Lung (tissue), 11 donors: ENCODE measurements at regions not wholly inside any gene's neighbourhood (a gene's known extent, or its start where the extent isn't known, plus 50 kb on each side); places are given as distances from the start of the nearest gene placed in this dataset.

Source experiments
- ATAC-seq: fragments of 200-7000 bp; cut with Tn5 transposase; one replicate; pipeline ENCODE4 v1.9.1; 2020; ENCODE audit warnings: moderate number of reproducible peaks; ENCODE audit not compliant: insufficient read depth, low FRiP score
- DNase-seq, 3 donors: peaks; one replicate each; pipeline ENCODE4 v3.0.0-alpha.2; 2013 to 2017
- H3K27ac ChIP-seq, 2 donors: one replicate each; pipeline ENCODE4 v1.5.1; 2013; ENCODE audit warnings: mild to moderate bottlenecking in 2 of 2, moderate library complexity in 2 of 2, control low read depth in 1 of 2, inconsistent platforms in 1 of 2, low read depth in 1 of 2, low read length in 1 of 2
- H3K27me3 ChIP-seq, 3 donors: one replicate each; pipeline ENCODE4 v1.5.1; 2013; ENCODE audit warnings: low read length in 2 of 3; ENCODE audit not compliant: control insufficient read depth in 3 of 3, insufficient read depth in 3 of 3
- H3K36me3 ChIP-seq, 4 donors: one replicate each; pipeline ENCODE4 v1.5.1; 2013; ENCODE audit warnings: low read length in 4 of 4, mild to moderate bottlenecking in 1 of 4, moderate library complexity in 1 of 4; ENCODE audit not compliant: control insufficient read depth in 4 of 4, insufficient read depth in 4 of 4
- H3K4me1 ChIP-seq, 5 donors: one replicate each; pipeline ENCODE4 v1.5.1; 2013; ENCODE audit warnings: low read length in 5 of 5, mild to moderate bottlenecking in 2 of 5, moderate library complexity in 1 of 5; ENCODE audit not compliant: control insufficient read depth in 5 of 5, insufficient read depth in 5 of 5
- H3K4me3 ChIP-seq: one replicate; pipeline ENCODE4 v1.5.1; 2013; ENCODE audit warnings: mild to moderate bottlenecking, control low read depth, moderate library complexity
- H3K9ac ChIP-seq, 2 donors: one replicate each; pipeline ENCODE4 v1.5.1; 2013; ENCODE audit warnings: low read length in 2 of 2, control low read depth in 1 of 2; ENCODE audit not compliant: insufficient read depth in 1 of 2
- H3K9me3 ChIP-seq, 4 donors: one replicate each; pipeline ENCODE4 v1.5.1; 2013; ENCODE audit warnings: low read length in 3 of 4, mild to moderate bottlenecking in 1 of 4, moderate library complexity in 1 of 4; ENCODE audit not compliant: control insufficient read depth in 4 of 4, insufficient read depth in 3 of 4
- WGBS, 2 donors: extraction: QIAGEN DNeasy Blood & Tissue Kit; methylation state at CpG; one replicate each; pipeline ENCODE4 v1.1.7; 2013; 5-methylcytosine and 5-hydroxymethylcytosine counted together
- TF ChIP-seq, protein P1 (sequence below): IDR thresholded peaks from 2 replicates; pipeline ENCODE4 v1.5.1; 2012; ENCODE audit warnings: mild to moderate bottlenecking; ENCODE audit errors: control extremely low read depth, extremely low read depth
- donor health status: control.
- donor health status: control.
- donor health status: Bipolar disorder and iron deficiency.
- donor health status: healthy.
- donor health status: DM: yes; HTN: yes; CAD: no.

DNA sequence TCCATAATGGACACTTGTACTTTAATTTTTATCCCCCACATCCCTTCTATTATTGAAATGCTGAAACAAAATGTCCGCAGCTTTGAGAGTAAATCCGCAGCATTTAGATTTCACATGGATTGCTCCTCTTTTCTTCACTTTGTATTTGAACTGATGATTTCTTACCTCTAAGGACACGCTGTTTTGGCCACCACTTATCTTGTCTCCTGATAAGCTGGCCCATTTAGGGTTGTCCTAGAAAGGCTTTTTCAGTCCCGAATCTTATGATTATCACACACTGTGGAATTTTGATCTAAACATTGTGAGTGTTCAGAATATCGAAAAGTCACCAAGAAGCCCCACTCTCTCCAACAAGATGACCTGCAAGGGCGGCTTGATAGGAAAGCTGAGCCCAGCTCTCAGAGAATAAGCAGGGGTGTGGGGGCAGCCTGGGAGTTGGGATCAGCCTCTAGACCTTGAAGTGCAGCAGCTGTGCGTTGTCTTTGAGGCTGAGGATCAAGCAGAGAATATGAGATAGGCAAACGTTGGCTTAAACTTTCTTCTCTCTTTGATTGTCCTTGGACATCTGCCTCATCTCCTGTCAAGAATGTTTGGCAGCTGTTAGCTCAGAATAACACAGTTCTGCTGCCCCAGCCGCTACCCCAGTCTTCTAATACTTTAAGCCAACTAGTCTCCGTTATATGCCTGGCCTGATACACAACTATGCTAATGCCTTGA, 399.7 kb upstream of the NR2F2 start:
- no peaks in the 10 kb centered on the region for H3K36me3 ChIP-seq
- no peaks in the 10 kb centered on the region for H3K9me3 ChIP-seq
- H3K4me3 ChIP-seq, result no peak overlapping the region
- peak; percentile 79 to 93 (median 93) for DNase-seq
- peaks cover 0 to 28% (median 0%) of the 10 kb centered on the region in 5 donors for H3K4me1 ChIP-seq
- no peak overlapping the region for H3K27ac ChIP-seq
- H3K9ac ChIP-seq, result peak overlapping the region in 1 of 2 donors; percentile 8
- no peak for ATAC-seq
- H3K27me3 ChIP-seq, result no peaks in the 10 kb centered on the region
- WGBS, 2 donors, result 72 to 80% methylated on average over 10 of the region's 10 CpGs
- TF ChIP-seq, protein P1, sequence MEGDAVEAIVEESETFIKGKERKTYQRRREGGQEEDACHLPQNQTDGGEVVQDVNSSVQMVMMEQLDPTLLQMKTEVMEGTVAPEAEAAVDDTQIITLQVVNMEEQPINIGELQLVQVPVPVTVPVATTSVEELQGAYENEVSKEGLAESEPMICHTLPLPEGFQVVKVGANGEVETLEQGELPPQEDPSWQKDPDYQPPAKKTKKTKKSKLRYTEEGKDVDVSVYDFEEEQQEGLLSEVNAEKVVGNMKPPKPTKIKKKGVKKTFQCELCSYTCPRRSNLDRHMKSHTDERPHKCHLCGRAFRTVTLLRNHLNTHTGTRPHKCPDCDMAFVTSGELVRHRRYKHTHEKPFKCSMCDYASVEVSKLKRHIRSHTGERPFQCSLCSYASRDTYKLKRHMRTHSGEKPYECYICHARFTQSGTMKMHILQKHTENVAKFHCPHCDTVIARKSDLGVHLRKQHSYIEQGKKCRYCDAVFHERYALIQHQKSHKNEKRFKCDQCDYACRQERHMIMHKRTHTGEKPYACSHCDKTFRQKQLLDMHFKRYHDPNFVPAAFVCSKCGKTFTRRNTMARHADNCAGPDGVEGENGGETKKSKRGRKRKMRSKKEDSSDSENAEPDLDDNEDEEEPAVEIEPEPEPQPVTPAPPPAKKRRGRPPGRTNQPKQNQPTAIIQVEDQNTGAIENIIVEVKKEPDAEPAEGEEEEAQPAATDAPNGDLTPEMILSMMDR, result no peak

DNA sequence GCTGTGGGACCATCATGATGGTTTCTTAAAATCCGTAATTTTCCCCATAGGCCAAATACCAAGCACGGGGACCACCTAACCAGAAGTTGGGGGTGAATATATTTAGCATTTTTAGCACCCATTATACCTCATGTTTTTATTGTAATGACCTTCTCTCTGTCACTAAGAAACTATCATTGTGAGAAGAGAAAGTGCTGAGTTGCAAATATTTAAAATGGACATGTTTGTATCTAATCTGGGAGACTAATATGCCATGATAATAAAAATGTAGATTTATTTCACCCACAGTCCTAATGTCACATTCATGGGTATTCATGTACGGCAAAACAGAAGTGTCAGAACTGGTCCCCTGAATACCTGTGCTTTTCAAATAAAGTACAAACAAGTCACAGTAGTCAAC, 398.9 kb upstream of the NR2F2 start:
- no peaks in the 10 kb centered on the region for H3K9me3 ChIP-seq
- no peak overlapping the region for H3K4me3 ChIP-seq
- no peak for DNase-seq
- no peak overlapping the region for H3K9ac ChIP-seq
- no peaks in the 10 kb centered on the region for H3K27me3 ChIP-seq
- ATAC-seq, result no peak
- TF ChIP-seq, protein P1, result no peak
- no peaks in the 10 kb centered on the region for H3K36me3 ChIP-seq
- H3K4me1 ChIP-seq, result peaks cover 0 to 28% (median 0%) of the 10 kb centered on the region in 5 donors
- no peak overlapping the region for H3K27ac ChIP-seq
- 94 to 98% methylated on average over 3 of the region's 3 CpGs for WGBS, 2 donors

DNA sequence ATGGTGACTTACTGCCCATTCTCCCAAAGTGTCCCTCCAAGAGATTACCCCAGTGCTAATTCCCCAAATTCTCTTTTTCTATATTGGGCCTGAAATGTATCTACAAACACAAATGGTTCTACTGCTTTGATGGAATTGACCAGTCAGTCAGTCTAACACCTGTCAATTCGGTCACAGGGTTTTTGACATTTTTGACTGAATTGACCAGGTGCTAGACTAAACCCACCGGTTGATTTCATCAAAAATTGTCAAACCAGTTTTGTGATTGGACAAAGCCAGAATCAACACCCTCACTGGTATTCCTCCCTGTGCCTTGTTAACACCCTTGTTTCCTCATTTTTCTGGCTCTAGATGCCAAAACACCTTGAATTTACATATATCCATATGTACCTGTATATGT, 398.4 kb upstream of the NR2F2 start:
- no peak overlapping the region for H3K9ac ChIP-seq
- no peak overlapping the region for H3K4me3 ChIP-seq
- ATAC-seq (no peak), DNase-seq (no peak)
- no peaks in the 10 kb centered on the region for H3K36me3 ChIP-seq
- TF ChIP-seq, protein P1, result no peak
- no peaks in the 10 kb centered on the region for H3K27me3 ChIP-seq
- H3K9me3 ChIP-seq, result no peaks in the 10 kb centered on the region
- peaks cover 0 to 28% (median 0%) of the 10 kb centered on the region in 5 donors for H3K4me1 ChIP-seq
- 92 to 96% methylated on average over 2 of the region's 2 CpGs for WGBS, 2 donors
- H3K27ac ChIP-seq, result no peak overlapping the region

DNA sequence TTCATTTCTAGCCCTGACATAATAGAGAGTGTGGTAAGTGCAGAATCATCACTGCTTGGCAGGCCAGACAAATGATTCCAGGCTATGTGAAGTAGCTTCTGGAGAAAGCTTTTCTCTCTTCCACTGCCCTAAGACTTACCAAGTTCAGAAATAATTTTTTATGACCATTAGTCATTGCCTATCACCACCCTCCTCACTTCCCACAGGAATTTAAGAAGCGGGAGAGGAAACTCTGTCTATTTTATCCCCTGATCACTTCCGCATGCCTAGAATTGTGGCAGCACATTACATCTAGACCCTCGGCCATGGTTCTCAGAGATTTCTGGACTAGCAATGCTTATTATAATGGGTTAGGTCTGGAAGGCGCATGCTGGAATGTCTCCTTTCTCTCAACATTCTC, 397.8 kb upstream of the NR2F2 start:
- H3K36me3 ChIP-seq, result no peaks in the 10 kb centered on the region
- H3K4me3 ChIP-seq, result no peak overlapping the region
- H3K27ac ChIP-seq, result no peak overlapping the region
- H3K27me3 ChIP-seq, result no peaks in the 10 kb centered on the region
- DNase-seq (no peak), ATAC-seq (no peak)
- H3K9ac ChIP-seq, result no peak overlapping the region
- TF ChIP-seq, protein P1, result no peak
- H3K4me1 ChIP-seq, result peaks cover 0 to 28% (median 0%) of the 10 kb centered on the region in 5 donors
- H3K9me3 ChIP-seq, result no peaks in the 10 kb centered on the region
- WGBS, 2 donors, result 86 to 89% methylated on average over 4 of the region's 4 CpGs
